HCT116 (cell line): ENCODE measurements at regions not wholly inside any gene's neighbourhood (a gene's known extent, or its start where the extent isn't known, plus 50 kb on each side); places are given as distances from the start of the nearest gene placed in this dataset.

Experiments
- ATAC-seq: fragments of 200-7000 bp; cut with Tn5 transposase; 2 replicates; pipeline ENCODE4 v1.9.1; 2020; ENCODE audit warnings: mild to moderate bottlenecking, moderate library complexity
- BruUV-seq: library from RNA; stranded (reverse); fragments of 400-500 nt; replicated peaks from 2 replicates; lab custom pipeline; 2021; lab: Mats Ljungman, UMichigan
- CTCF ChIA-PET: fragments of 300-600 bp; sonication (Branson Sonifier 250); formaldehyde crosslinking; loops from one replicate; lab custom pipeline; 2021; ENCODE audit warnings: antibody characterized with exemption; lab: Charles Lee
- POLR2A ChIA-PET: fragments of 300-600, 350-600 bp; sonication (Branson Sonifier 250); formaldehyde crosslinking; loops from one replicate; lab custom pipeline; 2021; ENCODE audit warnings: antibody characterized with exemption; lab: Charles Lee
- RAD21 ChIA-PET, 2 experiments: fragments of 300-600 bp; sonication (Branson Sonifier 250); formaldehyde crosslinking; loops; one replicate each; lab custom pipeline; 2023; ENCODE audit warnings: low total read pairs in 2 of 2; ENCODE audit not compliant: uncharacterized antibody in 2 of 2, unreplicated experiment in 2 of 2, low non-redundant PET in 1 of 2; lab: Charles Lee
- DNase-seq: peaks from one replicate; pipeline ENCODE4 v3.0.0-alpha.2; 2010; ENCODE audit warnings: low read depth, low spot score
- H2AFZ ChIP-seq: fragments of 200-600 bp; shearing (Covaris generic), sonication (generic); 2 replicates; pipeline ENCODE4 v1.6.1; 2017; ENCODE audit warnings: low read depth, mixed run types, mixed read lengths, antibody characterized with exemption, low read length; ENCODE audit not compliant: poor library complexity, severe bottlenecking
- H3K27ac ChIP-seq: 2 replicates; pipeline ENCODE4 v1.5.1; 2012; ENCODE audit warnings: low read depth, low read length
- H3K27me3 ChIP-seq: fragments of 200-600 bp; sonication (generic); 2 replicates; pipeline ENCODE4 v1.6.1; 2016; ENCODE audit warnings: mixed run types, low read length, mixed read lengths; ENCODE audit not compliant: insufficient read depth
- H3K36me3 ChIP-seq, 2 experiments: fragments of 200-500 bp in 1 of 2; fragments of 200-600 bp in 1 of 2; sonication (Bioruptor generic) in 1 of 2; sonication (generic) in 1 of 2; 2 replicates each; pipeline versions ENCODE4 v1.5.1 to v1.6.1; 2014 to 2016; ENCODE audit warnings: low read length in 2 of 2, inconsistent platforms in 1 of 2, mixed read lengths in 1 of 2, mixed run types in 1 of 2; ENCODE audit not compliant: insufficient read depth in 2 of 2, control insufficient read depth in 1 of 2
- H3K4me1 ChIP-seq, 2 experiments: fragments of 200-600 bp in 1 of 2; sonication (generic) in 1 of 2; 2 replicates each; pipeline versions ENCODE4 v1.5.1 to v1.6.1; 2012 to 2017; ENCODE audit warnings: low read length in 2 of 2, inconsistent platforms in 1 of 2, mild to moderate bottlenecking in 1 of 2, mixed read lengths in 1 of 2, mixed run types in 1 of 2, moderate library complexity in 1 of 2; ENCODE audit not compliant: insufficient read depth in 2 of 2, control insufficient read depth in 1 of 2
- H3K4me2 ChIP-seq: fragments of 200-600 bp; sonication (generic); 2 replicates; pipeline ENCODE4 v1.6.1; 2017; ENCODE audit warnings: mixed run types, low read length, mixed read lengths
- H3K4me3 ChIP-seq, 2 experiments: fragments of 200-600 bp in 1 of 2; sonication (generic) in 1 of 2; replicated peaks in 1 of 2; 2 replicates each; pipeline ENCODE4 v1.5.1; 2011 to 2016; ENCODE audit warnings: low read length in 2 of 2, control low read depth in 1 of 2, low read depth in 1 of 2, mild to moderate bottlenecking in 1 of 2, mixed read lengths in 1 of 2, mixed run types in 1 of 2
- H3K79me2 ChIP-seq: fragments of 200-600 bp; sonication (generic); 2 replicates; pipeline ENCODE4 v1.6.1; 2017; ENCODE audit warnings: mild to moderate bottlenecking, mixed run types, low read length, moderate library complexity, mixed read lengths; ENCODE audit not compliant: insufficient read depth
- H3K9ac ChIP-seq: fragments of 200-600 bp; sonication (generic); 2 replicates; pipeline ENCODE4 v1.6.1; 2016; ENCODE audit warnings: low read length, mixed read lengths
- H3K9me2 ChIP-seq: fragments of 200-600 bp; sonication (generic), shearing (Covaris generic); 2 replicates; pipeline ENCODE4 v1.6.1; 2017; ENCODE audit warnings: mixed run types, mild to moderate bottlenecking, moderate library complexity; ENCODE audit not compliant: insufficient read depth
- H3K9me3 ChIP-seq, 2 experiments: fragments of 200-500 bp in 1 of 2; fragments of 200-600 bp in 1 of 2; sonication (Bioruptor generic) in 1 of 2; sonication (generic) in 1 of 2; 2 replicates each; pipeline ENCODE4 v1.6.1; 2014 to 2017; ENCODE audit warnings: low read length in 2 of 2, mixed read lengths in 2 of 2, inconsistent platforms in 1 of 2, low read depth in 1 of 2, mild to moderate bottlenecking in 1 of 2, mixed run types in 1 of 2, moderate library complexity in 1 of 2; ENCODE audit not compliant: control insufficient read depth in 1 of 2, insufficient read depth in 1 of 2
- H4K20me1 ChIP-seq: fragments of 200-600 bp; sonication (generic), shearing (Covaris generic); 2 replicates; pipeline ENCODE4 v1.6.1; 2017; ENCODE audit warnings: mixed run types, mild to moderate bottlenecking, moderate library complexity; ENCODE audit not compliant: insufficient read depth
- CBX3 ChIP-seq: IDR thresholded peaks from 2 replicates; pipeline ENCODE4 v1.6.1; 2012; ENCODE audit warnings: low read depth
- CEBPB ChIP-seq: IDR thresholded peaks from 2 replicates; pipeline ENCODE4 v1.6.1; 2012; ENCODE audit warnings: low read depth
- EGR1 ChIP-seq: IDR thresholded peaks from 2 replicates; pipeline ENCODE4 v1.6.1; 2012; ENCODE audit warnings: low read depth
- EZH2phosphoT487 ChIP-seq: fragments of 200-600 bp; IDR thresholded peaks from 2 replicates; pipeline ENCODE4 v1.6.1; 2018; ENCODE audit warnings: antibody characterized with exemption, borderline replicate concordance
- JUND ChIP-seq: IDR thresholded peaks from 2 replicates; pipeline ENCODE4 v1.6.1; 2012
- POLR2A ChIP-seq: IDR thresholded peaks from 2 replicates; pipeline ENCODE4 v1.7.0; 2011; ENCODE audit warnings: borderline replicate concordance; ENCODE audit not compliant: insufficient read depth, insufficient read length; ENCODE audit errors: extremely low read depth
- POLR2AphosphoS5 ChIP-seq: IDR thresholded peaks from 2 replicates; pipeline ENCODE4 v1.6.1; 2011; ENCODE audit warnings: mild to moderate bottlenecking, low read depth, low read length, moderate library complexity
- SIN3A ChIP-seq: IDR thresholded peaks from 2 replicates; pipeline ENCODE4 v1.6.1; 2012; ENCODE audit warnings: low read depth
- SP1 ChIP-seq: IDR thresholded peaks from 2 replicates; pipeline ENCODE4 v1.6.1; 2012; ENCODE audit warnings: low read depth
- SRF ChIP-seq: IDR thresholded peaks from 2 replicates; pipeline ENCODE4 v1.6.1; 2012; ENCODE audit warnings: low read depth
- YY1 ChIP-seq: IDR thresholded peaks from 2 replicates; pipeline ENCODE4 v1.6.1; 2011; ENCODE audit warnings: low read length, low read depth, moderate library complexity, mild to moderate bottlenecking; ENCODE audit not compliant: insufficient replicate concordance; ENCODE audit errors: extremely low read depth
- ZFX ChIP-seq: fragments of 450-650 bp; IDR thresholded peaks from 2 replicates; pipeline ENCODE4 v1.6.1; 2017
- ZNF274 ChIP-seq: fragments of 200-500 bp; sonication (Bioruptor generic); IDR thresholded peaks from 2 replicates; pipeline ENCODE4 v1.6.1; 2014; ENCODE audit warnings: mild to moderate bottlenecking, low read depth, low read length, inconsistent platforms
- intact Hi-C: fragments of 100-400 bp; cut with micrococcal nuclease; formaldehyde crosslinking; loops from 2 replicates; pipeline ENCODE4 v1.10.0; 2022
- TF ChIP-seq, protein P1 (sequence below): IDR thresholded peaks from 2 replicates; pipeline ENCODE4 v1.6.1; 2012
- TF ChIP-seq, protein P2 (sequence below), 3 experiments: fragments of 200-600 bp in 1 of 3; sonication (generic) in 1 of 3; IDR thresholded peaks in 2 of 3; conservative IDR thresholded peaks in 1 of 3; 2 replicates each; pipeline ENCODE4 v1.5.1; 2012 to 2017; ENCODE audit warnings: low read depth in 2 of 3, low read length in 2 of 3, antibody characterized with exemption in 1 of 3, borderline replicate concordance in 1 of 3, control low read depth in 1 of 3, mild to moderate bottlenecking in 1 of 3, mixed read lengths in 1 of 3, mixed run types in 1 of 3, moderate library complexity in 1 of 3; ENCODE audit not compliant: insufficient read depth in 1 of 3
- TF ChIP-seq, protein P3 (sequence below): IDR thresholded peaks from 2 replicates; pipeline ENCODE4 v1.6.1; 2012; ENCODE audit warnings: low read depth

DNA sequence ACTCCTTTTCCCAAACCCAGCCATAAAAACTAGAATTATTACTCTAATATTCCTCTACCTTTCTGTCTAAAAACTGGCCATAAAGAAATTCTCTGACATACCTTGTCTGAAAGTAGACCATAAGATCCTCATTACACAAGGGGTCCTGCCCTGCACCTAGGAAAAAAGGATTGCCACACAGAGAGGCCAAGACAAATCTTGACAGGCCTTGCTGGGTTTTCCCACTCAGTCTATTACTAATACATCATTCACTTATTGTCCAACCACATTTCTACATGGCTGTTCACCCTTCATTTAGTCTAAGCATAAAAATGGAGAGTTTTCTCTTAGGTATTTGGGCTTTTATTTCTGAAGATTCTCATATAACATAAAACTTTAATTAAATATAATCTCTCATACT, 319.8 kb downstream of the PCDH20 start:
- Histone ChIP-seq H4K20me1 (no peaks in the 10 kb centered on the region), H2AFZ (no peak overlapping the region), H3K27ac (no peak overlapping the region), H3K36me3 (no peaks in the 10 kb centered on the region)
- no peak for DNase-seq
- TF ChIP-seq POLR2A (no peak), CBX3 (no peak), EGR1 (no peak)
- TF ChIP-seq, all 23 proteins: peak for 0
- no TSS peak for BruUV-seq
- Histone ChIP-seq H3K9ac (no peak overlapping the region), H3K4me1 (no peaks in the 10 kb centered on the region), H3K9me3 (peaks cover 0 to 3% of the 10 kb centered on the region in 2 experiments; a peak in 2 of 4 replicates), H3K79me2 (no peaks in the 10 kb centered on the region), H3K4me2 (no peak overlapping the region), H3K27me3 (no peaks in the 10 kb centered on the region), H3K4me3 (no peak overlapping the region), H3K9me2 (no peaks in the 10 kb centered on the region)
- RAD21 ChIA-PET = no interaction called here
- POLR2A ChIA-PET = no interaction called here
- CTCF ChIA-PET = no interaction called here
- ATAC-seq = no peak
- intact Hi-C loops = no loop called here

DNA sequence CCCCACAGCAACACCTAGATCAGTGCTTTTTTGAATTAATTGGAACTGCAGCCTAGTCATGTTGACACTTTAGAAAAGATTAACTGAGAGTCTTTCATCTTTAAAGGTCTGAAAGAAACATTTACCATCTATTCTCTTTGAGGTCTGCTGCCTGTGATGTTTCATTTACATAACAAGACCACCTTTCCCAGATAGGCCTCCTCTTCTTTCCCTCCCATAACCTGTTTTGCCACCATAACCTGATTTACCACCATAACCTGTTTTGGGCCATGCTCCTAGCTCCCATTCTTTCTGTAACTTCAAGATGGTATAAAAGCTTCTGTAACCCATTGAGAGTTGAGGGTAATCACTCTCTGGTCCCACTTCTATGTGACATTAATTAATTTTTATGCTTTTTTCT, 320.8 kb downstream of the PCDH20 start:
- ChIA-PET CTCF (no interaction called here), POLR2A (no interaction called here), RAD21 (no interaction called here)
- H3K9me3 ChIP-seq = peaks cover 0 to 3% of the 10 kb centered on the region in 2 experiments; a peak in 2 of 4 replicates
- H3K27me3 ChIP-seq = no peaks in the 10 kb centered on the region
- H3K36me3 ChIP-seq = no peaks in the 10 kb centered on the region
- DNase-seq (no peak), ATAC-seq (no peak)
- no peak overlapping the region for H3K9ac ChIP-seq
- H3K4me2 ChIP-seq = no peak overlapping the region
- H3K9me2 ChIP-seq = no peaks in the 10 kb centered on the region
- H3K4me1 ChIP-seq = no peaks in the 10 kb centered on the region
- no peak overlapping the region for H2AFZ ChIP-seq
- no peaks in the 10 kb centered on the region for H4K20me1 ChIP-seq
- H3K27ac ChIP-seq = no peak overlapping the region
- H3K4me3 ChIP-seq = no peak overlapping the region
- H3K79me2 ChIP-seq = no peaks in the 10 kb centered on the region
- intact Hi-C loops = no loop called here
- no TSS peak for BruUV-seq
- TF ChIP-seq CBX3 (no peak), ZNF274 (no peak), SRF (no peak), SP1 (no peak), YY1 (no peak), CEBPB (no peak), EZH2phosphoT487 (no peak), JUND (no peak), ZFX (no peak), POLR2AphosphoS5 (no peak), SIN3A (no peak)
- TF ChIP-seq, protein P1, sequence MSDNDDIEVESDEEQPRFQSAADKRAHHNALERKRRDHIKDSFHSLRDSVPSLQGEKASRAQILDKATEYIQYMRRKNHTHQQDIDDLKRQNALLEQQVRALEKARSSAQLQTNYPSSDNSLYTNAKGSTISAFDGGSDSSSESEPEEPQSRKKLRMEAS = no peak
- TF ChIP-seq, protein P2, sequence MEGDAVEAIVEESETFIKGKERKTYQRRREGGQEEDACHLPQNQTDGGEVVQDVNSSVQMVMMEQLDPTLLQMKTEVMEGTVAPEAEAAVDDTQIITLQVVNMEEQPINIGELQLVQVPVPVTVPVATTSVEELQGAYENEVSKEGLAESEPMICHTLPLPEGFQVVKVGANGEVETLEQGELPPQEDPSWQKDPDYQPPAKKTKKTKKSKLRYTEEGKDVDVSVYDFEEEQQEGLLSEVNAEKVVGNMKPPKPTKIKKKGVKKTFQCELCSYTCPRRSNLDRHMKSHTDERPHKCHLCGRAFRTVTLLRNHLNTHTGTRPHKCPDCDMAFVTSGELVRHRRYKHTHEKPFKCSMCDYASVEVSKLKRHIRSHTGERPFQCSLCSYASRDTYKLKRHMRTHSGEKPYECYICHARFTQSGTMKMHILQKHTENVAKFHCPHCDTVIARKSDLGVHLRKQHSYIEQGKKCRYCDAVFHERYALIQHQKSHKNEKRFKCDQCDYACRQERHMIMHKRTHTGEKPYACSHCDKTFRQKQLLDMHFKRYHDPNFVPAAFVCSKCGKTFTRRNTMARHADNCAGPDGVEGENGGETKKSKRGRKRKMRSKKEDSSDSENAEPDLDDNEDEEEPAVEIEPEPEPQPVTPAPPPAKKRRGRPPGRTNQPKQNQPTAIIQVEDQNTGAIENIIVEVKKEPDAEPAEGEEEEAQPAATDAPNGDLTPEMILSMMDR (IDR thresholded peaks at IDR 0.05 in 2 of 3, conservative IDR thresholded peaks at IDR 0.05 in 1 of 3; ENCODE audit: borderline replicate concordance in 1 of 3, insufficient read depth in 1 of 3, low read depth in 2 of 3, low read length in 2 of 3) = no peak
- TF ChIP-seq, protein P3, sequence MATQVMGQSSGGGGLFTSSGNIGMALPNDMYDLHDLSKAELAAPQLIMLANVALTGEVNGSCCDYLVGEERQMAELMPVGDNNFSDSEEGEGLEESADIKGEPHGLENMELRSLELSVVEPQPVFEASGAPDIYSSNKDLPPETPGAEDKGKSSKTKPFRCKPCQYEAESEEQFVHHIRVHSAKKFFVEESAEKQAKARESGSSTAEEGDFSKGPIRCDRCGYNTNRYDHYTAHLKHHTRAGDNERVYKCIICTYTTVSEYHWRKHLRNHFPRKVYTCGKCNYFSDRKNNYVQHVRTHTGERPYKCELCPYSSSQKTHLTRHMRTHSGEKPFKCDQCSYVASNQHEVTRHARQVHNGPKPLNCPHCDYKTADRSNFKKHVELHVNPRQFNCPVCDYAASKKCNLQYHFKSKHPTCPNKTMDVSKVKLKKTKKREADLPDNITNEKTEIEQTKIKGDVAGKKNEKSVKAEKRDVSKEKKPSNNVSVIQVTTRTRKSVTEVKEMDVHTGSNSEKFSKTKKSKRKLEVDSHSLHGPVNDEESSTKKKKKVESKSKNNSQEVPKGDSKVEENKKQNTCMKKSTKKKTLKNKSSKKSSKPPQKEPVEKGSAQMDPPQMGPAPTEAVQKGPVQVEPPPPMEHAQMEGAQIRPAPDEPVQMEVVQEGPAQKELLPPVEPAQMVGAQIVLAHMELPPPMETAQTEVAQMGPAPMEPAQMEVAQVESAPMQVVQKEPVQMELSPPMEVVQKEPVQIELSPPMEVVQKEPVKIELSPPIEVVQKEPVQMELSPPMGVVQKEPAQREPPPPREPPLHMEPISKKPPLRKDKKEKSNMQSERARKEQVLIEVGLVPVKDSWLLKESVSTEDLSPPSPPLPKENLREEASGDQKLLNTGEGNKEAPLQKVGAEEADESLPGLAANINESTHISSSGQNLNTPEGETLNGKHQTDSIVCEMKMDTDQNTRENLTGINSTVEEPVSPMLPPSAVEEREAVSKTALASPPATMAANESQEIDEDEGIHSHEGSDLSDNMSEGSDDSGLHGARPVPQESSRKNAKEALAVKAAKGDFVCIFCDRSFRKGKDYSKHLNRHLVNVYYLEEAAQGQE = no peak
